NB4 (cell line): ENCODE measurements at regions not wholly inside any gene's neighbourhood (a gene's known extent, or its start where the extent isn't known, plus 50 kb on each side); places are given as distances from the start of the nearest gene placed in this dataset.

Experiments
- POLR2A ChIP-seq: IDR thresholded peaks from 2 replicates; pipeline ENCODE4 v1.6.1; 2011; ENCODE audit warnings: mild to moderate bottlenecking; ENCODE audit not compliant: insufficient read length; ENCODE audit errors: extremely low read depth
- TF ChIP-seq, protein P1 (sequence below): IDR thresholded peaks from 2 replicates; pipeline ENCODE4 v1.6.1; 2011; ENCODE audit warnings: low read depth, low read length

DNA sequence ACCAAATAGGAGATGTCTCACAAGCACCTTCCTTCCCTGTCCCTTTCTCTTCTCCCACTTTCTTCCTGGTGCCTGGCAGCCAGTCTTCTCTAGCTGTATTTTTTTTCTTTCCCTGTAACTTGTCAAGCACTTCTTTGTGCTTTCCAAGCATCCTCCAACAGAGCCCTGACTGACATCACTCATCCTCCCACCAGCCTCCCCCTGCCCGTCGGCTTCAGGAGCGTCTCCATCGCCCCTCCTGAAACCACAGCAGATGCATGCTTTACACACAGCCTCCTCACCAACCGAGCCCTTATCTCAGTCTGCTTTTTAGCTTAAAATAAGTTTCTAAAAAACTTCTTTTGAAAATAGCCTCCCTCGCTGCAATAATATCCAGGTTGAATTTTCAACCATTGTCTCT lies 268.7 kb upstream of the CDH5 start:
- no peak for TF ChIP-seq POLR2A
- TF ChIP-seq, protein P1, sequence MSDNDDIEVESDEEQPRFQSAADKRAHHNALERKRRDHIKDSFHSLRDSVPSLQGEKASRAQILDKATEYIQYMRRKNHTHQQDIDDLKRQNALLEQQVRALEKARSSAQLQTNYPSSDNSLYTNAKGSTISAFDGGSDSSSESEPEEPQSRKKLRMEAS, result no peak
